H1 (cell line): ENCODE measurements at regions not wholly inside any gene's neighbourhood (a gene's known extent, or its start where the extent isn't known, plus 50 kb on each side); places are given as distances from the start of the nearest gene placed in this dataset.

Source experiments
- CTBP2 ChIP-seq: IDR thresholded peaks from 2 replicates; pipeline ENCODE4 v1.7.0; 2011; ENCODE audit warnings: borderline replicate concordance, mild to moderate bottlenecking, moderate library complexity, mixed read lengths, low read length; ENCODE audit not compliant: insufficient read depth, insufficient read length
- EGR1 ChIP-seq: IDR thresholded peaks from 2 replicates; pipeline ENCODE4 v1.6.1; 2011; ENCODE audit warnings: low read depth, low read length, borderline replicate concordance
- SP4 ChIP-seq: IDR thresholded peaks from 2 replicates; pipeline ENCODE4 v1.6.1; 2012; ENCODE audit warnings: low read length, inconsistent platforms
- SUZ12 ChIP-seq: fragments of 200-600 bp; sonication (generic); IDR thresholded peaks from 2 replicates; pipeline ENCODE4 v1.6.1; 2012; ENCODE audit warnings: mild to moderate bottlenecking, inconsistent platforms, low read length, moderate library complexity, mixed read lengths

DNA sequence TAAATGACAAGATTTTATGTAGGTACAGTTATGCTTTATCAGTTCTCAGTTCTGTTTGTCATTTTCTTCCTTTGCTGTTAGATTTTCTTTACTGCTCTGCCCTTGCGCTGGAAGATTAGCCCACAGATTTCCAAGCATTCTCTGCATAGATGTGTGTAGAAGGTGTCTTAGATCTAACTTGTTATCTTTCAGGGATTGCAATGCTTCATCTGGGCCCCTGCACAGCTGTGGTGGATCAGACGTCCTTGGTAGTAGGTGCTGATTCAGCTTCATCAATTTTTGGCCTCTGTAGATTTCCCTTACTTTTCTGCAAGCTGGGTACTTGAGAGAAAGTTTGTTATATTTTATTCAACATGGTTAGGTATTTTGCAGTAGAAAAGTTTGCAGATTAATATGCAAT is 115.3 kb upstream of the LINC00305 start (continued):
- TF ChIP-seq SUZ12 (no peak), CTBP2 (no peak), SP4 (no peak), EGR1 (no peak)
- TF ChIP-seq, all 59 proteins: peak for 0
